Kidney (tissue), 13 donors: ENCODE measurements at regions not wholly inside any gene's neighbourhood (a gene's known extent, or its start where the extent isn't known, plus 50 kb on each side); places are given as distances from the start of the nearest gene placed in this dataset.

Source experiments
- DNase-seq, 5 donors: peaks; one replicate each; pipeline ENCODE4 v3.0.0-alpha.2; 2013 to 2020
- FAIRE-seq: peaks from 2 replicates; lab custom pipeline; 2012; peaks lifted over from hg19 to GRCh38; lab: Jason Lieb, UNC
- H3K27ac ChIP-seq, 2 donors: one replicate each; pipeline ENCODE4 v1.7.0; 2013; ENCODE audit warnings: low read depth in 2 of 2, low read length in 2 of 2, inconsistent platforms in 1 of 2
- H3K27me3 ChIP-seq: one replicate; pipeline ENCODE4 v1.7.1; 2013; ENCODE audit warnings: low read length, inconsistent platforms; ENCODE audit not compliant: control insufficient read depth, insufficient read depth
- H3K36me3 ChIP-seq, 3 donors: one replicate each; pipeline versions ENCODE4 v1.7.0 to v1.7.1; 2013; ENCODE audit warnings: low read length in 3 of 3, control low read depth in 1 of 3, inconsistent platforms in 1 of 3; ENCODE audit not compliant: insufficient read depth in 3 of 3, control insufficient read depth in 2 of 3
- H3K4me1 ChIP-seq, 3 donors: one replicate each; pipeline versions ENCODE4 v1.7.0 to v1.7.1; 2013; ENCODE audit warnings: low read length in 3 of 3, inconsistent platforms in 1 of 3, low read depth in 1 of 3; ENCODE audit not compliant: control insufficient read depth in 2 of 3, insufficient read depth in 2 of 3
- H3K4me3 ChIP-seq, 3 donors: one replicate each; pipeline versions ENCODE4 v1.7.0 to v1.8.1; 2013; ENCODE audit warnings: low read length in 3 of 3, control low read depth in 1 of 3, inconsistent platforms in 1 of 3
- H3K9ac ChIP-seq, 3 donors: one replicate each; pipeline versions ENCODE4 v1.7.0 to v1.7.1; 2013; ENCODE audit warnings: low read length in 3 of 3, control low read depth in 1 of 3, inconsistent platforms in 1 of 3
- H3K9me3 ChIP-seq, 3 donors: one replicate each; pipeline versions ENCODE4 v1.7.0 to v1.7.1; 2013; ENCODE audit warnings: low read length in 3 of 3, control low read depth in 1 of 3, inconsistent platforms in 1 of 3; ENCODE audit not compliant: control insufficient read depth in 2 of 3, insufficient read depth in 1 of 3
- intact Hi-C: fragments of 100-400 bp; cut with DNase I; formaldehyde crosslinking; loops from one replicate; pipeline ENCODE4 v1.11.1; 2022
- TF ChIP-seq, protein P1 (sequence below): IDR thresholded peaks from 3 replicates; pipeline ENCODE4 v1.5.1; 2012; ENCODE audit warnings: mild to moderate bottlenecking, moderate library complexity, borderline replicate concordance; ENCODE audit not compliant: insufficient read depth; ENCODE audit errors: extremely low read depth
- donor health status: control.
- donor health status: control.
- donor health status: control.
- donor health status: control.
- donor health status: control.
- donor health status: DM: yes; HTN: yes; CAD: no.
- donor health status: Normal renal cell carcinoma (clear cell type).

GRCh38 chr11:127115844-127116243, 115.3 kb upstream of the KIRREL3 start:
- intact Hi-C loops = no loop called here
- Histone ChIP-seq H3K4me3 (no peak overlapping the region), H3K36me3 (no peaks in the 10 kb centered on the region), H3K9ac (no peak overlapping the region), H3K27me3 (no peaks in the 10 kb centered on the region), H3K4me1 (no peaks in the 10 kb centered on the region), H3K27ac (no peak overlapping the region), H3K9me3 (no peaks in the 10 kb centered on the region)
- TF ChIP-seq, protein P1, sequence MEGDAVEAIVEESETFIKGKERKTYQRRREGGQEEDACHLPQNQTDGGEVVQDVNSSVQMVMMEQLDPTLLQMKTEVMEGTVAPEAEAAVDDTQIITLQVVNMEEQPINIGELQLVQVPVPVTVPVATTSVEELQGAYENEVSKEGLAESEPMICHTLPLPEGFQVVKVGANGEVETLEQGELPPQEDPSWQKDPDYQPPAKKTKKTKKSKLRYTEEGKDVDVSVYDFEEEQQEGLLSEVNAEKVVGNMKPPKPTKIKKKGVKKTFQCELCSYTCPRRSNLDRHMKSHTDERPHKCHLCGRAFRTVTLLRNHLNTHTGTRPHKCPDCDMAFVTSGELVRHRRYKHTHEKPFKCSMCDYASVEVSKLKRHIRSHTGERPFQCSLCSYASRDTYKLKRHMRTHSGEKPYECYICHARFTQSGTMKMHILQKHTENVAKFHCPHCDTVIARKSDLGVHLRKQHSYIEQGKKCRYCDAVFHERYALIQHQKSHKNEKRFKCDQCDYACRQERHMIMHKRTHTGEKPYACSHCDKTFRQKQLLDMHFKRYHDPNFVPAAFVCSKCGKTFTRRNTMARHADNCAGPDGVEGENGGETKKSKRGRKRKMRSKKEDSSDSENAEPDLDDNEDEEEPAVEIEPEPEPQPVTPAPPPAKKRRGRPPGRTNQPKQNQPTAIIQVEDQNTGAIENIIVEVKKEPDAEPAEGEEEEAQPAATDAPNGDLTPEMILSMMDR = no peak
- DNase-seq (no peak), FAIRE-seq (no peak)

GRCh38 chr11:127114035-127114434, 113.5 kb upstream of the KIRREL3 start:
- H3K27ac ChIP-seq = no peak overlapping the region
- H3K36me3 ChIP-seq = no peaks in the 10 kb centered on the region
- intact Hi-C loops = no loop called here
- H3K4me3 ChIP-seq = no peak overlapping the region
- no peak overlapping the region for H3K9ac ChIP-seq
- H3K4me1 ChIP-seq = no peaks in the 10 kb centered on the region
- H3K9me3 ChIP-seq = no peaks in the 10 kb centered on the region
- TF ChIP-seq, protein P1 = no peak
- H3K27me3 ChIP-seq = no peaks in the 10 kb centered on the region
- DNase-seq = no peak
- no peak for FAIRE-seq

DNA sequence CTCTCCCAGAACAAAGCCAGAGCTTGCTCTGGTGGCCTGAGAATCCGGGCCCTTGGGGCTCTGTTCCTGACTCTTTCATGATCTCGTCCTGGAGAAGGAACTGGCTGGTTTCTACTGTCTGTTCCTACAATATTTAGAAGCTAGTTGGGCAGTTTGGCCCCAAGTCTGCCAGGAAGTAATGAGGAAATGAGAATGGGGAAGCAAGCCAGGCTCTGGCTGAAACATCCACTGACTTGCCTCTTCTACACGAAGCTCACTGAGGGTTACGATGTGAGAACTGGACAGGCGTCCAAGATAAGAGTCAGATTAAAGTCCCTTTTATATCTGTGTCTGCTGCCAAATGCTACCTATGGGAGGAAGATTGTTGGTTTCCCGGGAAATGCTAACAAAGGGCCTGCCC, 110.0 kb upstream of the KIRREL3 start:
- no peak for DNase-seq

More for the DNA sequence above, 110.0 kb upstream of the KIRREL3 start:
- FAIRE-seq = no peak
- intact Hi-C loops = no loop called here
- Histone ChIP-seq H3K9me3 (no peaks in the 10 kb centered on the region), H3K27ac (no peak overlapping the region), H3K27me3 (no peaks in the 10 kb centered on the region), H3K36me3 (no peaks in the 10 kb centered on the region), H3K4me3 (no peak overlapping the region), H3K9ac (no peak overlapping the region), H3K4me1 (peaks cover 0 to 2% (median 0%) of the 10 kb centered on the region in 3 donors)
- TF ChIP-seq, protein P1 = no peak
